ENCODE measurements at regions not wholly inside any gene's neighbourhood (a gene's known extent, or its start where the extent isn't known, plus 50 kb on each side); places are given as distances from the start of the nearest gene placed in this dataset.

DNA sequence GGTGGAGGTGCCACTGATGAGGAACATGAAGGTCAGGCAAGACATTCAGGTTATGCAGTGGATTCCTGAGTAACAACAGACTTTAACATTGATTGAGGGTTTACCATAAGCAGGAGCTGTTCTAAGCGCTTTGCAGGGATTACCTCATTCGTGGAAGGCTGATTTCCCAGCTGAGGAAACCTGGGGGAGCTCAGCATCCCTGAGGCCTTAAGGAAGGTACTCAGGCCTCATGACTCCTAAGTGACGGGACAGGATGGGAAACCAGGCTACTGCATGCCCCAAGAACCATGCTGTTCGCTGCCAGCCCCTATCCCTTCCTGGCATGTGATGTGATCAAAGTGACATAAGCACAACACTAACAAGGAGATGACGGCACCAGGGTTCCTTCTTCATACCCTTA lies 143.6 kb upstream of the NFE2L3 start:
- peak in 2 of 8 experiments; percentile 25 to 60 for ATAC-seq (replicated peaks in 6 of 8)

DNA sequence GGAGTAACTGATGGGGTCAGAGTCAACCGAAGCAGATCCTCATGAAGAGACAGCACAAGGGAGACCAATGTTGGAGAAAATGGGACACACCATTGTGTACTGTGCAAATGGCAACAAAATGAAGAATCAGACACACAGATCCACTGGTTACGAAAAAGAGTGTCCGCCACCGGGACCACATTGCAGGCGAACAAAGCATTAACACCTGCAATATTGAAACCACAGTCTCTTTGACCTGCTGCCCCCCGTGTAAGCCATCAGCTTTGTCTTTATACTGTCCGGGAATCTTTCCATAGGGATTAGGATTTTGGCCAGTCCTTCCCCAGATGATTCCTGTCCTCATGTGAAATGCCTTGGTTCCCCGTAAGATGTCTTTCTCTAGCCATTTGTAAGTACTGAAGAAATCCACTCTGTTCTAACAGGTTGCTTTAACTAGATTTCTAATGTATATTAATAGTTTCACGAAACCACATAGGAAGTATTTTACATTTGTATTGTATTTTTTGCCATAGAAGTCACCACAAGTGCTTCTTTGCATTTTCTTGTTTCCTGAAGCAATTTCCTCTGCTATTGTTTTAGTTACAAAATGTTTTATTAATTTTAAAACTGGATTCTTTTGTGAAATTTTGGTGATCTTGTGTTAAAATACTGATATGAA lies 140.8 kb upstream of the NFE2L3 start:
- 28 to 100% (median 54%) methylated on average over 1 to 7 of the region's 9 CpGs for WGBS, 10 experiments
- ATAC-seq (replicated peaks in 6 of 8) = no peak
- Histone ChIP-seq H3K27ac (no peak overlapping the region), H3K4me3 (no peak overlapping the region), H3K4me1 (replicated peaks in 1 of 2) (no peaks in the 10 kb centered on the region)
- in situ Hi-C loops (cut with MboI; ENCODE audit: low pct_unique_long_range_greater_than_20kb in 2 of 9, low sequenced_read_pairs in 9 of 9, unreplicated experiment in 9 of 9) = no loop called here

More for the DNA sequence above, 143.6 kb upstream of the NFE2L3 start:
- in situ Hi-C loops (cut with MboI; ENCODE audit: low pct_unique_long_range_greater_than_20kb in 2 of 9, low sequenced_read_pairs in 9 of 9, unreplicated experiment in 9 of 9) = no loop called here
- no peak overlapping the region for H3K27ac ChIP-seq
- no peaks in the 10 kb centered on the region for H3K4me1 ChIP-seq (replicated peaks in 1 of 2)
- WGBS, 10 experiments = 25 to 94% (median 80%) methylated on average over 1 to 5 of the region's 5 CpGs; no CpG with 5 or more reads in 3 of the 10 experiments
- no peak overlapping the region for H3K4me3 ChIP-seq

DNA sequence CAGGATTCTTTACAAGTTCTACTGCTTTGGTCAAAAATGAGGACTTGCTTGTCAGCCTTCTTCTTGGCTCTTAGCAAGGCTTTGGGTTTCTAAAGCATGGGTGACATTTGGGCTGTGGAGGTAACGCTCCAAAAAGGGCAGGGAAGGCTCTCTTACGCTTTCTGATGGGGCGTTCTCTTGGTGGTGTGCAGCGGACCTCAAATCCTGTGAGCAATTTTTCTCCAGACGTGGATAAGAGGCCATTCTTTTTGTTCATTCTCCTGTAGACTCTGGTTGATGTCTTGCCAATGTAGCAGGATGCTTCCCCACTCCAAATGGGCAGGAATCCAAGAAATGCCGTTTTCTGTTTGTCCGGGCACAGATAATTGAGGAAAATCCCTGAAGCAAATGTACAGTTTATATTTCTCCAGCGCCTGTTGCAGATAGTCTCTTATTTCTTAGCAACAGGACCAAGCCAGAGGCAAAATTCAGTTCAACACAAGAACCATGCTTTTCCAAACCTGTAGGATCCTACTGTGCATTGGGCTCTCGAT lies 138.4 kb upstream of the NFE2L3 start:
- no peaks in the 10 kb centered on the region for H3K4me1 ChIP-seq (replicated peaks in 1 of 2)
- no peak overlapping the region for H3K4me3 ChIP-seq
- WGBS, 10 experiments = 7 to 89% (median 80%) methylated on average over 1 to 8 of the region's 9 CpGs; no CpG with 5 or more reads in 1 of the 10 experiments
- in situ Hi-C loops (cut with MboI; ENCODE audit: low pct_unique_long_range_greater_than_20kb in 2 of 9, low sequenced_read_pairs in 9 of 9, unreplicated experiment in 9 of 9) = no loop called here
- H3K27ac ChIP-seq = no peak overlapping the region
- no peak for ATAC-seq (replicated peaks in 6 of 8)

- peak in 1 of 8 experiments; percentile 23 for ATAC-seq (replicated peaks in 6 of 8)
- in situ Hi-C loops (cut with MboI; ENCODE audit: low pct_unique_long_range_greater_than_20kb in 2 of 9, low sequenced_read_pairs in 9 of 9, unreplicated experiment in 9 of 9) = no loop called here
- H3K4me3 ChIP-seq = no peak overlapping the region
- H3K27ac ChIP-seq = no peak overlapping the region
- H3K4me1 ChIP-seq (replicated peaks in 1 of 2) = no peaks in the 10 kb centered on the region
- WGBS, 10 experiments = 0 to 92% (median 86%) methylated on average over 1 to 3 of the region's 3 CpGs
Observed at GRCh38 chr7:26022982-26023381, 129.0 kb upstream of the NFE2L3 start.

- ATAC-seq (replicated peaks in 6 of 8) = no peak
- Histone ChIP-seq H3K27ac (no peak overlapping the region), H3K4me1 (replicated peaks in 1 of 2) (no peaks in the 10 kb centered on the region), H3K4me3 (no peak overlapping the region)
- in situ Hi-C loops (cut with MboI; ENCODE audit: low pct_unique_long_range_greater_than_20kb in 2 of 9, low sequenced_read_pairs in 9 of 9, unreplicated experiment in 9 of 9) = no loop called here
- WGBS, 10 experiments = 0 to 100% (median 89%) methylated on average over 1 to 3 of the region's 3 CpGs; no CpG with 5 or more reads in 1 of the 10 experiments
Observed at GRCh38 chr7:26029911-26030310, 122.1 kb upstream of the NFE2L3 start.

- no peak overlapping the region for H3K27ac ChIP-seq
- no peak for ATAC-seq (replicated peaks in 6 of 8)
- no peak overlapping the region for H3K4me3 ChIP-seq
- WGBS, 10 experiments = 0 to 93% (median 64%) methylated on average over 1 to 3 of the region's 3 CpGs; no CpG with 5 or more reads in 1 of the 10 experiments
- H3K4me1 ChIP-seq (replicated peaks in 1 of 2) = no peaks in the 10 kb centered on the region
- in situ Hi-C loops (cut with MboI; ENCODE audit: low pct_unique_long_range_greater_than_20kb in 2 of 9, low sequenced_read_pairs in 9 of 9, unreplicated experiment in 9 of 9) = no loop called here
Observed at GRCh38 chr7:26034391-26034790, 117.6 kb upstream of the NFE2L3 start.

DNA sequence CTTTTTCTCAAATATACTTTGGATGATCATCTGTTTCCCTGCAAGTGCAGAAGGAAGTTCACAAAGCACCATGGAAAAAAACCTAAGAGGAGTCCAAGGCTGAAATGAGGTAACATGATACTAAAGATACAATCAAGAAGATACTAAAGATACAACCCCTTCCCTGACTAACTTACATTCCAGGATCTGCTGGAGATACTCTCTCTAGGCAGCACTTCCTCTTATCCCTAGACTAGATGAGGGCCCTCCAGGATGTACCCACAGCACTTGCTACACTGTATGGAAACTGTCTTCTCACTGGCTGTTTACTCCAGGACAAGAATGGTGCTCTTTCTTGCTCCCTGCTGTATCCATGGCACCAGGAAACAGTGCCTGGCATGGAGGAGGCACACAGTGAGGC lies 116.4 kb upstream of the NFE2L3 start:
- in situ Hi-C loops (cut with MboI; ENCODE audit: low pct_unique_long_range_greater_than_20kb in 2 of 9, low sequenced_read_pairs in 9 of 9, unreplicated experiment in 9 of 9) = no loop called here
- H3K4me1 ChIP-seq (replicated peaks in 1 of 2) = no peaks in the 10 kb centered on the region
- ATAC-seq (replicated peaks in 6 of 8) = no peak
- no peak overlapping the region for H3K27ac ChIP-seq
- no peak overlapping the region for H3K4me3 ChIP-seq

GRCh38 chr7:26036092-26036491 lies 115.9 kb upstream of the NFE2L3 start:
- in situ Hi-C loops (cut with MboI; ENCODE audit: low pct_unique_long_range_greater_than_20kb in 2 of 9, low sequenced_read_pairs in 9 of 9, unreplicated experiment in 9 of 9) = no loop called here
- H3K27ac ChIP-seq = no peak overlapping the region
- WGBS, 10 experiments = 0 to 80% (median 70%) methylated on average over 1 of the region's 1 CpG; no CpG with 5 or more reads in 3 of the 10 experiments
- H3K4me3 ChIP-seq = no peak overlapping the region
- no peaks in the 10 kb centered on the region for H3K4me1 ChIP-seq (replicated peaks in 1 of 2)
- no peak for ATAC-seq (replicated peaks in 6 of 8)

GRCh38 chr7:26038201-26038990 lies 113.6 kb upstream of the NFE2L3 start:
- ATAC-seq (replicated peaks in 6 of 8) = peak in 6 of 8 experiments; percentile 24 to 43 (median 35)
- no peaks in the 10 kb centered on the region for H3K4me1 ChIP-seq (replicated peaks in 1 of 2)
- in situ Hi-C loops (cut with MboI; ENCODE audit: low pct_unique_long_range_greater_than_20kb in 2 of 9, low sequenced_read_pairs in 9 of 9, unreplicated experiment in 9 of 9) = no loop called here
- no peak overlapping the region for H3K27ac ChIP-seq
- no peak overlapping the region for H3K4me3 ChIP-seq
- WGBS, 10 experiments = 0 to 80% (median 18%) methylated on average over 2 to 7 of the region's 9 CpGs; no CpG with 5 or more reads in 1 of the 10 experiments

DNA sequence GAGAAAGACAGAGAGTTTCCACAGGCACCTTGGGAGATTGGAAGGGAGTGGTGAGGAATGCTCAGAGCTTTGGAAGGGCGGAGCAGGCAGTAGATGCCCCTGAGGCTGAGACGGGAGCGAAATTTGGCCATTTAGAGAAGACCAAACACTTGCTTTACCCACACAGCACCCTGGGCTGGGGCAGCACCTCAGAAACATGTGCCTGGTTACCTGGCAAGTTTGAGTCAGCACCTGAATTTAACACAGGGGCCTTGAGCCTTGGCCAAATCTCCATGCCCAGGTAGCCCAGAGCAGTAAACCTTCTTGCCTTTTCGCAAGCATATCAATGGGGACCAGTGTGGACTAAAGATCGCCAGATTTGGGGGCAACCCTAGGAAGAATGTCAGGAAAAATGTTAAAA lies 111.9 kb upstream of the NFE2L3 start:
- in situ Hi-C loops (cut with MboI; ENCODE audit: low pct_unique_long_range_greater_than_20kb in 2 of 9, low sequenced_read_pairs in 9 of 9, unreplicated experiment in 9 of 9) = no loop called here
- H3K4me3 ChIP-seq = no peak overlapping the region
- no peak overlapping the region for H3K27ac ChIP-seq

DNA sequence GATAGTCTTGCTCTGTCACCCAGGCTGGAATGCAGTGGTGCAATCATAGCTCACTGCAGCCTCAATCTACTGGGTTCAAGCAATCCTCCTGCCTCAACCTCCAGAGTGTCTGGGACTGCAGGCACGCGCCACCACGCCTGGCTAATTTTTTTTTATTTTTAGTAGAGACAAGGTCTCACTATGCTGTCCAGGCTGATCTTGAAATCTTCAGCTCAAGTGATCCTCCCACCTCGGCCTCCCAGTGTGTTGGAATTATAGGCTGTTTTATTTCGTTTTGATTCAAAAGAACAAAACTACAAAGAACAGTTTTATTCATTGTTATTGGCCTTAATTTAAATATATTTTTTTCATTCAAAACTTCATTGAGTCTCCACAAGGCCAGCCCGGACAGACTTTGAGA lies 109.8 kb upstream of the NFE2L3 start:
- 14 to 92% (median 68%) methylated on average over 1 to 6 of the region's 6 CpGs; no CpG with 5 or more reads in 1 of the 10 experiments for WGBS, 10 experiments
- in situ Hi-C loops (cut with MboI; ENCODE audit: low pct_unique_long_range_greater_than_20kb in 2 of 9, low sequenced_read_pairs in 9 of 9, unreplicated experiment in 9 of 9) = no loop called here
- Histone ChIP-seq H3K27ac (no peak overlapping the region), H3K4me3 (no peak overlapping the region), H3K4me1 (replicated peaks in 1 of 2) (no peaks in the 10 kb centered on the region)
- no peak for ATAC-seq (replicated peaks in 6 of 8)

More for the DNA sequence above, 111.9 kb upstream of the NFE2L3 start:
- no peaks in the 10 kb centered on the region for H3K4me1 ChIP-seq (replicated peaks in 1 of 2)
- WGBS, 10 experiments = 14 to 100% (median 98%) methylated on average over 1 to 5 of the region's 5 CpGs; no CpG with 5 or more reads in 1 of the 10 experiments
- ATAC-seq (replicated peaks in 6 of 8) = no peak

DNA sequence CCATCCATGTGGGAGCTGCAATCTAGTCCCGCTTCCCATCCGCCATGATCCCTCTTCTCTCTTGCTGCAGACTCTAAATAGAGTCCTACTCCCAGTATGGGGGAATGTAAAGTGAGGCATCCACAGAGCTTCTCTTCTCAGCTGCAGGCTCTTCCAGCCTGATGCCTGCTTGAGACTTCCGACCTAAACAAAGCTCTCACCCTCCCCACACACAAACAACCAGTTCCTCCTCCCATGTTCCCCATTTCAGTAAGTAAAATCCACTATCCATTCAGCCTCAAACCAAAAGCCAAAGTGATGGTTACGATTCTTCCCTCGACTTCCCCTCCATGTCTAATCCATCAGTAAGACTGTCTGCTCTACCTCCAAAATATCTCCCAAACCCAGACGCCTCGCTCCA lies 108.2 kb upstream of the NFE2L3 start:
- H3K4me3 ChIP-seq = no peak overlapping the region
- whole genome bisulfite sequencing, 10 experiments = 31 to 100% (median 93%) methylated on average over 2 to 5 of the region's 7 CpGs; no CpG with 5 or more reads in 1 of the 10 experiments
- no peak overlapping the region for H3K27ac ChIP-seq
- ATAC-seq (replicated peaks in 6 of 8) = no peak
- in situ Hi-C loops (cut with MboI; ENCODE audit: low pct_unique_long_range_greater_than_20kb in 2 of 9, low sequenced_read_pairs in 9 of 9, unreplicated experiment in 9 of 9) = no loop called here
- H3K4me1 ChIP-seq (replicated peaks in 1 of 2) = no peaks in the 10 kb centered on the region

- ATAC-seq (replicated peaks in 6 of 8) = no peak
- H3K4me3 ChIP-seq = no peak overlapping the region
- no peaks in the 10 kb centered on the region for H3K4me1 ChIP-seq (replicated peaks in 1 of 2)
- WGBS, 10 experiments = 11 to 100% (median 45%) methylated on average over 1 to 5 of the region's 5 CpGs; no CpG with 5 or more reads in 4 of the 10 experiments
- in situ Hi-C loops (cut with MboI; ENCODE audit: low pct_unique_long_range_greater_than_20kb in 2 of 9, low sequenced_read_pairs in 9 of 9, unreplicated experiment in 9 of 9) = no loop called here
- H3K27ac ChIP-seq = no peak overlapping the region
Observed at GRCh38 chr7:26044320-26044719, 107.7 kb upstream of the NFE2L3 start.
